NCI-H1694 (cell line): ENCODE measurements at regions not wholly inside any gene's neighbourhood (a gene's known extent, or its start where the extent isn't known, plus 50 kb on each side); places are given as distances from the start of the nearest gene placed in this dataset.
"Not testable (repeated sequence)": the region's sequence is repeated elsewhere in the genome, so short reads cannot be mapped to it uniquely, and the experiment has no call there.

Experiments used
- DNase-seq: peaks from one replicate; lab custom pipeline; 2025; lab: John Stamatoyannopoulos, UW

GRCh38 chr1:57576756-57577155 is 152.9 kb upstream of the DAB1 start:
- no peak for DNase-seq

GRCh38 chr1:57572016-57572415 is 148.2 kb upstream of the DAB1 start:
- DNase-seq, result no peak

GRCh38 chr1:57558066-57558465 is 134.2 kb upstream of the DAB1 start:
- not testable (repeated sequence) for DNase-seq

GRCh38 chr1:57553666-57554065 is 129.8 kb upstream of the DAB1 start:
- no peak for DNase-seq

GRCh38 chr1:57551476-57551875 is 127.6 kb upstream of the DAB1 start:
- no peak for DNase-seq

GRCh38 chr1:57550092-57550491 is 126.2 kb upstream of the DAB1 start:
- no peak for DNase-seq

GRCh38 chr1:57549300-57549699 is 125.4 kb upstream of the DAB1 start:
- DNase-seq, result no peak

GRCh38 chr1:57546549-57547330 is 122.9 kb upstream of the DAB1 start:
- DNase-seq, result no peak

GRCh38 chr1:57544345-57544744 is 120.5 kb upstream of the DAB1 start:
- no peak for DNase-seq

- DNase-seq, result no peak
These were observed 113.0 kb upstream of the DAB1 start for GRCh38 chr1:57536749-57537423.

- DNase-seq, result no peak
These were observed 108.4 kb upstream of the DAB1 start for GRCh38 chr1:57532299-57532698.

GRCh38 chr1:57530911-57531260 is 107.0 kb upstream of the DAB1 start:
- DNase-seq, result not testable (repeated sequence)

- DNase-seq, result no peak
These were observed 106.5 kb upstream of the DAB1 start for GRCh38 chr1:57530206-57530910.

- DNase-seq, result no peak
These were observed 98.7 kb upstream of the DAB1 start for GRCh38 chr1:57522575-57522974.

- DNase-seq, result no peak
These were observed 97.1 kb upstream of the DAB1 start for GRCh38 chr1:57520743-57521515.

- no peak for DNase-seq
These were observed 94.6 kb upstream of the DAB1 start for GRCh38 chr1:57518496-57518895.

- DNase-seq, result no peak
These were observed 93.9 kb upstream of the DAB1 start for GRCh38 chr1:57517587-57518374.

- no peak for DNase-seq
These were observed 88.5 kb upstream of the DAB1 start for GRCh38 chr1:57512386-57512785.

- no peak for DNase-seq
These were observed 83.1 kb upstream of the DAB1 start for GRCh38 chr1:57506941-57507340.

GRCh38 chr1:57503337-57503736 is 79.5 kb upstream of the DAB1 start:
- no peak for DNase-seq

GRCh38 chr1:57500136-57500830 is 76.4 kb upstream of the DAB1 start:
- no peak for DNase-seq
